Kidney capillary endothelial cell (primary cell): ENCODE measurements at regions not wholly inside any gene's neighbourhood (a gene's known extent, or its start where the extent isn't known, plus 50 kb on each side); places are given as distances from the start of the nearest gene placed in this dataset.

Experiments used
- DNase-seq: peaks from one replicate; pipeline ENCODE4 v3.0.0-alpha.2; 2018; ENCODE audit warnings: low spot score

- DNase-seq = no peak
Observed at GRCh38 chr2:207449642-207450165, 80.1 kb upstream of the CREB1 start.

DNA sequence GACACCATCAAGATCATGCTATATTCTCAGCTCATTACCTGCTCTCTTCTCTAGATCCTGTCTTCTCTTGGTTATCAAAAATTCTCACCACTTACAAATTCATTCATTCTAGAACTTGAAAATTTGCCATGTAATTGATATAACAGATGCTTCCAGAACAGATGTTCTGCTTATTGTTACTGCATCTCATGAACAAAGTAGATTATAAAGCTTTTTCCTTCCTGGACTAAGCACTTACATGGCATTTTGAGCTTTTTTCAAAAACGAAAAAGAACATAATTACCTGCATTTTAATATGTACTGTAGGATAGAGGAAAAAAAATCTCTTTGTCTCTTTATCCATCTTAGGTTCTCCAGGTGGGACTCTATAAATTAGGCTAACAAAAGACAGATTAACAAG, 79.6 kb upstream of the CREB1 start:
- no peak for DNase-seq

DNA sequence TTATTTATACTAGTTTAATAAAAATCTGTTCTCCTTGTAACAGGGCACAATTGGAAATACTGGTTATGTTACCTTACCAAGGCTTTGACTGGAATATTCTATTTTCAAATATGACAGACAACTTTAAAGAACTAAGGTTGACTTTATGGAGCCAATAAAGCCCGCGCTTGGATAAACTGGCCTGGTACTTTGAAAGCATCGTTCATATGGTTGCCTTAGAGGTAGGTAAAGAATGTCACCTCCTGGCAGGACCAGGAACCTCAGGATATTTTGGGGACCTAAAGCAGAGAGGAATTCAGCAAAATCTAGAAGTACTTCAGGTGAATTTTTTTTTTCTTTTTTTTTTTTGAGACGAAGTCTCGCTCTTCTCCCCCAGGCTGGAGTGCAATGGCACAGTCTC, 71.2 kb upstream of the CREB1 start:
- no peak for DNase-seq

DNA sequence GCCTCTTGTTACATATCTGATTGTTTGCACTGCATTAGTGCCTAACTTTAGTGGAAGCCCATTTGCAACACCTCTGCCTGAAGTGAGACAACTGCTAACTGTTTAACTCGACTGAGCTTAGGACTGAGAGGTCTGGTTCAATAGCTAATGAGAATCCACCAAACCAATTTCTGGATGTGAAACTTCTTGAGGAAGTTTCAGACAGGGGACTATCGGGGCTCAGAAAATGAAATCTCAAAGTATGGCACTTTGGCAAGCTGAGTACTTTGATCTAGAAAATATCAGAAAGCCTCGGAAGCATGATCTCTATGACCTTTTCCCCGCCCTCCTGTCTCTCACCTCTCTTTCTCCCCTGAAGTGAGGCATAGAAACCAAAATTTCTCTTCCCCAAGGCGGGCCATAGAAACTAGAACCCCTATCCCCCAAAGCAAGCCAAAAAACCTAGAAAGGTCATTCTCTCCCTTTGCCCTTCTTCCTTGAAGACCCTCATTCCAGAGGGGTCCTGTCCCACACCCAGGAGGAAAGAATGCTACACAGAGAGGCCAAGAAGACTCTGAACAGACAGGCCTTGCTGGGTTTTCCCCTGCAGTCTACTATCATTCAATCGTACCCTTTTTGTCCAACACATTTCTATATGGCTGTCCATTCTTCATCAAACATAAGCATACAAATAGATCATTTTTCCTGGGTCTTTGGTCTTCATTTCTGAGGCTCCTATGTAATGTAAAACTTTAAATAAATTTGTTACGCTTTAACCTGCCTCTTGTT, 69.6 kb upstream of the CREB1 start:
- DNase-seq = no peak

- no peak for DNase-seq
Observed at GRCh38 chr2:207463433-207463832, 66.3 kb upstream of the CREB1 start.

DNA sequence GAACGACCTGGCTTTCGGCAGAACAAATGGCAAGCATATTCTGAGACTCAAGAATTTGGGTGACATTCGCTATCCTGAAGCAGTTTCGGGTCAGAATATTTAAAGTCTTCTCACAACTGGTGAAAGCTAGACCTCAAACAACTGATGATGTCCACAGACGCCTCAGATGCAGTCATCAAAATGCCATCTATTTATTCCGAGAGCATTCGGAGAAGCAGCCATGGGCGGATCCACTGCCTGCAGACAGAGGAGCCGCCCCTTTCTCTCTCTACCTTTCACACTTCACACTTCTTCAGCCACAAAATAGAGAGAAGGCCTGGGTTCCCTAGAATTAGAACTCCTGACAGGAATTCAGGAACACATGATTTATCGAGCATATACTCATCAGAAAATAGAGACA, 65.8 kb upstream of the CREB1 start:
- DNase-seq = no peak

- no peak for DNase-seq
Observed at GRCh38 chr2:207465894-207466293, 63.9 kb upstream of the CREB1 start.

- no peak for DNase-seq
Observed at GRCh38 chr2:207467716-207468347, 61.9 kb upstream of the CREB1 start.

DNA sequence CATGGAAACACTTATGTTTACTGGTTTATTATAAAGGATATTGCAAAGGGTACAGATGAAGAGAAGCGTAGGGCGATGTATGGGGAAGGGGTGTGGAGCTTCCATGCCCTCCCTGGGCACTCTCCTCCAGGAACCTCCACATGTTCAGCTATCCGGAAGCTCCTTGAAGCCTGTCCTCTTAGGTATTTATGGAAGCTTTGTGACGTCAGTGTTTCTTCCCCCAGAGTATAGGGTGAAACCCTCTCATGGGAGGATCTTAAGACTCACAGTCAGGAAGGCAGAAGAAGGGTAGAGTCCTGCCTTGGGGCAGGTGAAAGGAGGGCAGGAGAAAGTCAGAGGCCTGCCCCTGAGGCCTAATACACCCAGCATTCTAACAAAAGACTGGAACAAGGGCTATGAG, 61.3 kb upstream of the CREB1 start:
- no peak for DNase-seq

- DNase-seq = no peak
Observed at GRCh38 chr2:207469451-207469850, 60.3 kb upstream of the CREB1 start.

DNA sequence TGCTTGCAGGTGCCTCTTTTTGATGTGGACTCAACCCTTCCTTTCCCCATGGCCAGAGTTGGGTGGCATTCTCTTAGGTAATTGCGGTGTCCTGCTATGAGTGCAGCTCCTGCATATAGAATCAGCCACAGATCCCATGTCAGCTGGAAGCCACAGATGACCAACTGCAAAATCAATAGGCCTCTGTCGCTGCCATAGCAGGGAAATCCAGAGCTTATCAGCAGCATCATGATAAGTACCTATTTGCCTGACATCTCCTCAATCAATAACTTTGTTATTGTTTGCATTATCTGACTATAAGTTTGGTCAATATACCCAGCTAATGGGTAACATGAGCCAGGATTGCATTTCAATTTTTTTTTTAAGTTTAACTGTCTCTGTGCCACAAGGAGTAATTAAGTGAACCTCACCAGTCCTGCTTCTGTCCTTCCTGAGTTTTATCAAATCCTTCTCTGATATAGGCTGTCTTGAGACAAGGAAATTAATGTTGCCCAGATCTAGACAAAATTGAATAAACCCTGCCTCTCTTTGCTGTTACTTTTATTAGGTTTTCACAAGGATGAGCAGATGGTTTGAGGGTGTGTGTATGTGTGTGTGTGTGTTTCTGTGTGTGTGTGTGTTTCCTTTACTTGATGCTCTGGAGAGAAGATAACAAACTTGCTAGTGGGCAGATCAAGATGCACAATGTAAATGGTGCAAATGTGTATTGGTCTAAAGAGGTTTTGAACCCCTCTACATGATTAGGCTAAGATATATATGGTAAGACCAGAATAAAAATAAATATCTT, 59.6 kb upstream of the CREB1 start:
- DNase-seq = no peak

GRCh38 chr2:207471261-207471660, 58.5 kb upstream of the CREB1 start:
- no peak for DNase-seq

GRCh38 chr2:207472343-207473048, 57.3 kb upstream of the CREB1 start:
- DNase-seq = peak; percentile 16

DNA sequence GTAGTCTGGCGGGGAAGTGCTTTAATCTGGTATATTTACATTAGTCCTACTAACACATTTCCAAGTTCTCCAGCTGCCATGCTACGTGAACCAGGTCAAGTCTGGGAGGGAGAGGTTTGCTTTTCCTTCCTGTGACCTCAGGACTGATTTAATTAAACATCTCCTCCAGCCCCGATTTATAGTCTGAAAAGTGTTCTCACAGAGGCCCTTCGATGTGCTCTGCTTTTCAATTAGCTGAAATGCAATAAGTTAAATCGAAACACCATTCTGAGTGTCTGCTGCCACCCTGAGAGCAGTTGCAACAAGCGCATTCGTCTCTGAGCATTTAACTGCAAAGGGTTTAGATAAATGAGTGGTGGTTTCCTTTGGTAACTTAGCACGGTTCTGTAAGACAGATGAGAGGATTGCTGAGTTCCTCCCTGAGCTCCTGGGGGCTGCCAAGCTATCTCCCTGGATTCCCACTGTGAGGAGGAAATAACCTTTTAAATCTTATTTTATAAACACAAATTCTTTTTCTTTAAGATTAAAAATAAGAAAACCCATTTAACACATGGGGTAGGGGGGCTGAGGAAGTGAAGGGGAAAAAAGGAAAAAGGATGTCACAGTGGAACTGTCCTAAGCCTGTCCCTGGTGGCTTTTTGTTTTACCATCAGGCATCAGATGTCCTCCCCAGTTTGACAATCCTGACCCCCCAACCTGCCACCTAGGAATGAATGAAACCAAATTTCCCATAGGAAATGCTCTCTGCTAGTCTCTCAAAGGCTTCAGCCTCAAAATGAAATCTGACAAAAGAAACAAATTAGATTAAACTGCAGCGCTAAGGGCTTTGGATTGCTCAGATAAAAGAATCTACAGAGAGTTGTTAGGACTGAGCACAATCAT, 56.5 kb upstream of the CREB1 start:
- DNase-seq = peak; percentile 76

- DNase-seq = no peak
Observed at GRCh38 chr2:207473931-207474235, 55.9 kb upstream of the CREB1 start.

DNA sequence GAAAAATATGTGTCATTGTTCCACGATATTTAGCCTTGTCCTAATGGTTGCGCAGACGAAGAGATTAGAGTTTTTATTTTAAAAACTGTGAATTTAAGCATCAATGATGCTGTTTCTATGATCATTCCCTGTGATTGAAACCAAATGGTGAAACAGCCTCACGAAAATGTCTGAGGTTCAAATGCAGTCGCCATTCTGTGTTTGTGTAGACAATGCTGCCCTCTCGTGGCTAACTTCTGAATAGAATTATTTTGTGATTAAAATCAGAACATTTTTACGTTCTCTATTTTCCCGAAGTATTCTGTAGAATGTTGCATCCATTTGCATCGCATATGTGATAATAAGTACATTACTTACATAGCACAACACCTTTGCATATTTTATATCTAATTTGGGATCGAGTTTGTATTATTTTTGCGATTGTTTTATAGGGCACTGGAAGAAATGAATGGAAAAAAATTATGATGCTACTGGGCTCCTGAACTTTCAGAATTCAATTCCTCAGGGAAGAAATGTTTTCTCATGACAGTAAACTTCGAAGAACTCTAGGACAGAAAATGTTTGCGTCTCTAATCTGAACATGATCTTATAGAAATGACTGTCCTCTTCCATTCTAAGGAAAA, 54.8 kb upstream of the CREB1 start:
- peak; percentile 58 for DNase-seq

DNA sequence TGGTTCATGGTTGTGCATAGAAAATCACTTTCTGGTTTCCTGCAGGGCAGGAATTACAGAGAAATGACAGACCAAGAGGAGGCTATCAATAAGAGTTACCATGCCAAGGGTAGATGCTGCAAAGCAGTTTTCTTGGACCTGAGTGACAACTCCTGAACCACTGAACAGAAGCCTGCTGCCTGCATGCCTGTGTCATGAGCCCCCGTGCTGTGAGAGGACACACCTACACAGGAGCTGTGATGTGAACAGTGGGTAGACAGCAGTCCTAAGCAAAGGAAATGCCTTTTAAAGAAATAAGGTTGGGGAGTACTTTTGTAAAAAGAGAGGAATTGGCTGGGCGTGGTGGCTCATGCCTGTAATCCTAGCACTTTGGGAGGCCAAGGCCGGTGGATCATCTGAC, 54.2 kb upstream of the CREB1 start:
- DNase-seq = no peak

GRCh38 chr2:207477896-207478295, 51.9 kb upstream of the CREB1 start:
- DNase-seq = no peak

GRCh38 chr2:207478572-207478971, 51.2 kb upstream of the CREB1 start:
- no peak for DNase-seq

- no peak for DNase-seq
Observed at GRCh38 chr2:207479198-207479785, 50.5 kb upstream of the CREB1 start.
